GM20000 (cell line): ENCODE measurements at regions not wholly inside any gene's neighbourhood (a gene's known extent, or its start where the extent isn't known, plus 50 kb on each side); places are given as distances from the start of the nearest gene placed in this dataset.
"Not testable (repeated sequence)": the region's sequence is repeated elsewhere in the genome, so short reads cannot be mapped to it uniquely, and the experiment has no call there.

Source experiments
- DNase-seq: peaks from one replicate; pipeline ENCODE4 v3.0.0; 2012; ENCODE audit warnings: low spot score
- CTCF ChIP-seq: IDR thresholded peaks from 2 replicates; pipeline ENCODE4 v1.5.1; 2012; ENCODE audit warnings: mild to moderate bottlenecking, control low read depth; ENCODE audit errors: extremely low read depth, missing control alignments

GRCh38 chr21:23138797-23139196 is 2140.6 kb downstream of the NCAM2 start:
- no peak for TF ChIP-seq CTCF
- no peak for DNase-seq

GRCh38 chr21:23152130-23152529 is 2153.9 kb downstream of the NCAM2 start:
- no peak for DNase-seq
- TF ChIP-seq CTCF: no peak

DNA sequence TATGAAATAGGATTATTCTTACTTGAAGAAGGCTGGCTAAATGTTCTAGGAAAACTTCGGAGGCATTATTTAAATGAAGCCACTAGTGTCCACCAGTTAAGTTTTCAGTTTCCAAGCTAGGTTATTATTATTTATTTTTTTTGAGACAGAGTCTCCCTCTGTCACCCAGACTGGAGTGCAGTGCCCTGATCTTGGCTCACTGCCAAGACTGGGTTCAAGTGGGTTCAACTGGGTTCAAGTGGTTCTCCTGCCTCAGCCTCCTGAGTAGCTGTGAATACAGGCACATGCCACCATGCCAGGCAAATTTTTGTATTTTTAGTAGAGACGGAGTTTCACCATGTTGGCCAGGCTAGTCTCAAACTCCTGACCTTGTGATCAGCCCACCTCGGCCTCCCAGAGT is 2155.6 kb downstream of the NCAM2 start:
- not testable (repeated sequence) for DNase-seq

DNA sequence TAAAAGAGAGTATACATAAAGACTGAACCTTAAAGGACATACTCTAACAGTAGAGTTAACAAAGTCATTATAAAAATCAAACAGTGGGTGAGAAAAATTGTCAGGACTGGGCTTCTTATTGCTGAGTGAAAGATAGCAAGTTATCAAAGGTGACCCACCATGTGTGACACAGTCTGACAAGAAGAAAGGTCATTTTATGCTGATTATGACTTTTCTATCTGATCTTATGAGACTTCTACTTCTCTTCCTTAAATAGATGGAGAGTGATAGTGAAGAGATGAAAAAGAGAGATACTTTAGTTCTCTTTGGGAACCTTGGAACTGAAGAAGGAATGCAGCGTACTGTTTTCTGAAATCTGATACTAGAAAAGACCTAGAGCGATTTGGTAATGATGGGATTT is 2157.1 kb downstream of the NCAM2 start:
- TF ChIP-seq CTCF: no peak

GRCh38 chr21:23160914-23161313 is 2162.7 kb downstream of the NCAM2 start:
- DNase-seq: no peak
- no peak for TF ChIP-seq CTCF

More for the DNA sequence above, 2157.1 kb downstream of the NCAM2 start:
- no peak for DNase-seq

DNA sequence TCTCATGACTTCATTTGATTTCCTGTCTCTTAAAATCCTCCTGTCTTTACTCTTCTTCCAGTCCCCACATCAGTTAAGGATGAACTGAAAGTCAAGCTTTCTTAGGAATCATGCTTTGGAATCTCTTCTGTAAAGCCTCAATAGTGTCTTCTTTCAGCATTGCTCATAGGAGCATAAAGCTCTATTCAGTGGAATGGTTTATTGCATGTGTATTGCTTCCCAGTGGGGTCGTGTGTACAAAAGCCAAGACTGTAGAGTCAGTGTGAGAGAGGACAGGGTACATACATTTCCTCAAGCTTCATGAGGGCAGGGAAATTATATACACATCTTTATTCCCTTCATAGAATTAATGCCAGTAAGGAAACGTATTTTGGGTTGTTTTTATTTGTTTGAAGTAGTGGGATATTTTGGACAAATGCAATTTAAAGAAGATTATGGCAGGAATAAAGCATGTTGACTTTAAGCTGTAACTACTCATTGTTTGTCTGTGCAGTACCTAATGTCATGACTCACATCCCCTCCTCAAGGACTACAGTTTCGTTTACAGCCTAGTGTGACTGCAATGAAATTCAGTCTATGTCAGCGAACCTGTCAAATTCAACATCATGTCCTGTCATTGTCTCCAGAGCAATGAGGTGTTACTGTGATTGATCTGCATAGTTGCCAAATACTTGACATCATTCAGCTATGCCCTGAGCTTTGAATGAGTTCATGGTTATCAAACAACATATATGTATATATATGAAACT is 2164.2 kb downstream of the NCAM2 start:
- no peak for DNase-seq

More for the DNA sequence above, 2164.2 kb downstream of the NCAM2 start:
- no peak for TF ChIP-seq CTCF
